Thymus (tissue), 11 donors: ENCODE measurements at regions not wholly inside any gene's neighbourhood (a gene's known extent, or its start where the extent isn't known, plus 50 kb on each side); places are given as distances from the start of the nearest gene placed in this dataset.
A peak's percentile ranks its signal among the peaks of the same experiment; 100 is the strongest.

Experiments
- DNase-seq, 9 donors: peaks; one replicate each; pipeline ENCODE4 v3.0.0-alpha.2; 2013; ENCODE audit warnings: low spot score in 9 of 9, low read depth in 6 of 9, missing footprints in 1 of 9
- H3K27ac ChIP-seq, 2 donors: one replicate each; pipeline ENCODE4 v1.5.1; 2013; ENCODE audit warnings: control low read depth in 1 of 2, low read depth in 1 of 2, low read length in 1 of 2, mild to moderate bottlenecking in 1 of 2, moderate library complexity in 1 of 2
- H3K27me3 ChIP-seq, 2 donors: one replicate each; pipeline ENCODE4 v1.5.1; 2013; ENCODE audit warnings: low read length in 1 of 2; ENCODE audit not compliant: control insufficient read depth in 2 of 2, insufficient read depth in 1 of 2
- H3K36me3 ChIP-seq, 2 donors: one replicate each; pipeline ENCODE4 v1.5.1; 2013; ENCODE audit warnings: low read length in 1 of 2, mild to moderate bottlenecking in 1 of 2, moderate library complexity in 1 of 2; ENCODE audit not compliant: control insufficient read depth in 2 of 2, insufficient read depth in 2 of 2
- H3K4me1 ChIP-seq, 2 donors: one replicate each; pipeline ENCODE4 v1.5.1; 2013; ENCODE audit warnings: low read length in 2 of 2; ENCODE audit not compliant: control insufficient read depth in 2 of 2, insufficient read depth in 2 of 2
- H3K4me3 ChIP-seq, 2 donors: one replicate each; pipeline ENCODE4 v1.5.1; 2013; ENCODE audit warnings: low read length in 2 of 2, control low read depth in 1 of 2, mild to moderate bottlenecking in 1 of 2
- H3K9me3 ChIP-seq, 2 donors: one replicate each; pipeline ENCODE4 v1.5.1; 2013; ENCODE audit warnings: low read length in 1 of 2, mild to moderate bottlenecking in 1 of 2; ENCODE audit not compliant: control insufficient read depth in 2 of 2, insufficient read depth in 1 of 2
- WGBS: extraction: QIAGEN DNeasy Blood & Tissue Kit; methylation state at CpG from one replicate; pipeline ENCODE4 v1.1.7; 2013; 5-methylcytosine and 5-hydroxymethylcytosine counted together
- donor health status: healthy.

- 98% methylated on average over 7 of the region's 7 CpGs for WGBS
- H3K36me3 ChIP-seq, result no peaks in the 10 kb centered on the region
Measured at GRCh38 chr6:110033101-110033500, 55.0 kb downstream of the GPR6 start.

GRCh38 chr6:110033749-110034666 lies 55.9 kb downstream of the GPR6 start:
- WGBS, result 95% methylated on average over 10 of the region's 10 CpGs
- no peaks in the 10 kb centered on the region for H3K27me3 ChIP-seq
- H3K9me3 ChIP-seq, result no peaks in the 10 kb centered on the region
- H3K4me1 ChIP-seq, result no peaks in the 10 kb centered on the region
- no peaks in the 10 kb centered on the region for H3K36me3 ChIP-seq
- DNase-seq, result no peak
- no peak overlapping the region for H3K27ac ChIP-seq
- H3K4me3 ChIP-seq, result no peak overlapping the region

More at GRCh38 chr6:110033101-110033500, 55.0 kb downstream of the GPR6 start:
- no peak for DNase-seq
- H3K27ac ChIP-seq, result no peak overlapping the region
- H3K9me3 ChIP-seq, result no peaks in the 10 kb centered on the region
- no peaks in the 10 kb centered on the region for H3K4me1 ChIP-seq
- no peak overlapping the region for H3K4me3 ChIP-seq
- no peaks in the 10 kb centered on the region for H3K27me3 ChIP-seq

- no peak for DNase-seq
- no peaks in the 10 kb centered on the region for H3K27me3 ChIP-seq
- peaks cover 2 to 4% of the 10 kb centered on the region in 2 donors for H3K4me1 ChIP-seq
- H3K36me3 ChIP-seq, result no peaks in the 10 kb centered on the region
- no peak overlapping the region for H3K4me3 ChIP-seq
- no peaks in the 10 kb centered on the region for H3K9me3 ChIP-seq
- H3K27ac ChIP-seq, result no peak overlapping the region
- 95% methylated on average over 8 of the region's 8 CpGs for WGBS
Measured at GRCh38 chr6:110034667-110035036, 56.5 kb downstream of the GPR6 start.

- Histone ChIP-seq H3K27ac (no peak overlapping the region), H3K36me3 (no peaks in the 10 kb centered on the region), H3K4me3 (no peak overlapping the region), H3K27me3 (no peaks in the 10 kb centered on the region), H3K9me3 (no peaks in the 10 kb centered on the region), H3K4me1 (peaks cover 2 to 10% of the 10 kb centered on the region in 2 donors)
- WGBS, result 98% methylated on average over 5 of the region's 5 CpGs
- DNase-seq, result no peak
Measured at GRCh38 chr6:110035321-110035720, 57.2 kb downstream of the GPR6 start.

DNA sequence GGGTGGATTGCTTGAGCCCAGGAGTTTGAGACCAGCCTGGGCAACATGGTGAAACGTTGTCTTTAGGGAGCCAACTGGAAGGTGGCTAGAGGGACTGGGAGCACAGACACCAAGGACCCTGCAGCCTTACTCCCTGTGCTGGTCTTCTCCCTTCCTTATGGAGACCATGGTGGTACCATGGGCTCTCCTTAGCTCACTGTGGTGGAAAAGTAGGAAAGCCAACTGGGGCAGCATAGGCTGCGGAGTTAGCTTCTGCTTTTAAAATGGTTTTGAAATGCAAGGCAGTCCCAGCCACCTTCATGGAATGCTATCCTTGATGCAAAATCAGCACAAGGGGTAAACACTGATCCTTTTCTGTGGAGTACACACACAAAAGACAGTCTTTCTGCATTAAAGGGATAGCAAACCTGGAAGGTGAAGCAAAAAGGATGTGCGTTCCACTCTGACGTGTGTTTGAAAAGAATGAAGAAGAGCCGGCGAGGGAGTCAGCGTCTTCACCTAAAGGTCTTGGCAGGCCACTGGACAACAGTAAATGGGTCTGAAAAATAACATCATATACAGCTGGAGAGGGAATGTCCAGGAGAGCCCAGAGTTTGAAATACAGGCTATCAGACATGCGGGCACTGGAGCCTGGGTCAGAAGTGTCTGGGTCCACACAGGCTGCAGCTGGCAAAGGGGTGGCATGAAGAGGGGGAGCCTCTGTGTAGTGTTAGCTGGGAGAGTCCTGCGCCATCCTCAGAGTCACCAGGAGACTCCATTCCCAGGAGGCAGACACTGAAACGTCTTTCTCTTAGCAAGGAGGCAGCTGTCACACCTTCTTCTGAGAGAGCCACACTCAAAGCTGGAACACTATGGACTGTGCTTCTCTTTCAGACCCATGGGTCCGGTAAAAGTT lies 58.5 kb downstream of the GPR6 start:
- 97% methylated on average over 11 of the region's 11 CpGs for WGBS
- no peak overlapping the region for H3K27ac ChIP-seq
- H3K36me3 ChIP-seq, result no peaks in the 10 kb centered on the region
- H3K9me3 ChIP-seq, result no peaks in the 10 kb centered on the region
- no peaks in the 10 kb centered on the region for H3K27me3 ChIP-seq
- no peak overlapping the region for H3K4me3 ChIP-seq
- peaks cover 2 to 19% of the 10 kb centered on the region in 2 donors for H3K4me1 ChIP-seq
- no peak for DNase-seq

- Histone ChIP-seq H3K4me1 (peaks cover 2 to 19% of the 10 kb centered on the region in 2 donors), H3K36me3 (no peaks in the 10 kb centered on the region), H3K27ac (no peak overlapping the region), H3K9me3 (no peaks in the 10 kb centered on the region), H3K4me3 (no peak overlapping the region), H3K27me3 (no peaks in the 10 kb centered on the region)
- DNase-seq, result no peak
- WGBS, result 94% methylated on average over 9 of the region's 9 CpGs
Measured at GRCh38 chr6:110037726-110038295, 59.7 kb downstream of the GPR6 start.

- Histone ChIP-seq H3K9me3 (no peaks in the 10 kb centered on the region), H3K27ac (peak overlapping the region; percentile 78 to 87), H3K27me3 (no peaks in the 10 kb centered on the region), H3K36me3 (no peaks in the 10 kb centered on the region), H3K4me3 (peak overlapping the region; percentile 53 to 55), H3K4me1 (peaks cover 2 to 19% of the 10 kb centered on the region in 2 donors)
- peak; percentile 70 to 95 (median 83) for DNase-seq
- 5% methylated on average over 7 of the region's 7 CpGs for WGBS
Measured at GRCh38 chr6:110039364-110039980, 61.4 kb downstream of the GPR6 start.

DNA sequence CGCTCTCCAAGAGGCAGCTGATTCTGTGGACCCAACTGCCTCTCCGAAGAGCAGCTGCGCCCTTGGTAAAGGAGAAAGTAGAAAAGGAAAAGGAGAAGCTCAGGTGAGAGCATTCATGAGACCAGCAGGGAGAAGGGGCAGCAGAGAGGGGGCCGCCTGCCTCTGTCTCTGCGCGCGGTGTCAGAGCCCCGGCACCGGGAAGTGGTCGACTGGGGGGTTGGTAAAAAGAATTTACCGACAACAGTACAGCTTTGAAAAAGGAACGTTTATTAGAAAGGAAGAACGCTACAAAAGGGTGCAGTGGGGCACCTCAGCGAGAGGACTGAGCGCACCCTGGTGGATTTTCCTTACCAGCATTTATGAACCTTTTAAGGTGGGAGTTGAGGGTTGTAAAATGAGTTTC lies 61.9 kb downstream of the GPR6 start:
- peak in 8 of 9 donors; percentile 43 to 84 (median 52) for DNase-seq
- Histone ChIP-seq H3K4me1 (peaks cover 2 to 19% of the 10 kb centered on the region in 2 donors), H3K36me3 (no peaks in the 10 kb centered on the region), H3K27ac (peak overlapping the region; percentile 78 to 87), H3K27me3 (no peaks in the 10 kb centered on the region), H3K4me3 (peak overlapping the region; percentile 53 to 55), H3K9me3 (no peaks in the 10 kb centered on the region)
- 3% methylated on average over 15 of the region's 15 CpGs for WGBS
